WERI-Rb-1 (cell line): ENCODE measurements at regions not wholly inside any gene's neighbourhood (a gene's known extent, or its start where the extent isn't known, plus 50 kb on each side); places are given as distances from the start of the nearest gene placed in this dataset.

Experiments used
- DNase-seq: peaks from one replicate; pipeline ENCODE4 v3.0.0-alpha.2; 2020
- H3K27ac ChIP-seq: fragments of 250-450 bp; sonication (Bioruptor Pico); 2 replicates; pipeline ENCODE4 v1.5.1; 2020; ENCODE audit warnings: mild to moderate bottlenecking, moderate library complexity
- H3K27me3 ChIP-seq: fragments of 250-450 bp; sonication (Bioruptor Pico); 2 replicates; pipeline ENCODE4 v1.5.1; 2021; ENCODE audit warnings: mild to moderate bottlenecking, low read depth, moderate library complexity; ENCODE audit not compliant: insufficient read depth, severe bottlenecking
- H3K36me3 ChIP-seq: fragments of 250-450 bp; sonication (Bioruptor Pico); 2 replicates; pipeline ENCODE4 v1.5.1; 2020; ENCODE audit warnings: mild to moderate bottlenecking, moderate library complexity
- H3K4me3 ChIP-seq: 2 replicates; pipeline ENCODE4 v1.5.1; 2011; ENCODE audit warnings: low read depth, mild to moderate bottlenecking, control low read depth, low read length
- H3K9me3 ChIP-seq: fragments of 250-450 bp; sonication (Bioruptor Pico); 2 replicates; pipeline ENCODE4 v1.5.1; 2021; ENCODE audit warnings: mild to moderate bottlenecking, moderate library complexity; ENCODE audit not compliant: severe bottlenecking
- TF ChIP-seq, protein P1 (sequence below): IDR thresholded peaks from 2 replicates; pipeline ENCODE4 v1.5.1; 2011; ENCODE audit warnings: low read depth, mild to moderate bottlenecking, control low read depth, inconsistent platforms, low read length

DNA sequence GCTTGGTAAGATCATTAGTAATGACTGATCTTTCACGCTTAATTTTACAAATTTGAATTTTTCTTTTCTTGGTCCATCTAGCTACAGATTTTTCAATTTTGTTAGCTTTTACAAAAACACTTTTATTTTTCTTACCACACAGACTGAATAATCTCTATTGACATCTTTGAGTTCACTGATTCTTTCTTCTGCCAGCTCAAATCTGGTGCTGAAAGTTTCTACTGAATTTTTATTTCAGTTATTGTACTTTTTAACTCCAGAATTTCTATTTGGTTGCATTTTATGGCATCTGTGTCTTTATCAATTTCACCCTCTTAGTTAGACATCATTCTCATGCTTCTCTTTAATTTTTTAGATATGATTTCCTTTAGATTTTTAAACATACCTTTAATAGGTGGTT is 584.7 kb downstream of the LMO4 start:
- TF ChIP-seq, protein P1, sequence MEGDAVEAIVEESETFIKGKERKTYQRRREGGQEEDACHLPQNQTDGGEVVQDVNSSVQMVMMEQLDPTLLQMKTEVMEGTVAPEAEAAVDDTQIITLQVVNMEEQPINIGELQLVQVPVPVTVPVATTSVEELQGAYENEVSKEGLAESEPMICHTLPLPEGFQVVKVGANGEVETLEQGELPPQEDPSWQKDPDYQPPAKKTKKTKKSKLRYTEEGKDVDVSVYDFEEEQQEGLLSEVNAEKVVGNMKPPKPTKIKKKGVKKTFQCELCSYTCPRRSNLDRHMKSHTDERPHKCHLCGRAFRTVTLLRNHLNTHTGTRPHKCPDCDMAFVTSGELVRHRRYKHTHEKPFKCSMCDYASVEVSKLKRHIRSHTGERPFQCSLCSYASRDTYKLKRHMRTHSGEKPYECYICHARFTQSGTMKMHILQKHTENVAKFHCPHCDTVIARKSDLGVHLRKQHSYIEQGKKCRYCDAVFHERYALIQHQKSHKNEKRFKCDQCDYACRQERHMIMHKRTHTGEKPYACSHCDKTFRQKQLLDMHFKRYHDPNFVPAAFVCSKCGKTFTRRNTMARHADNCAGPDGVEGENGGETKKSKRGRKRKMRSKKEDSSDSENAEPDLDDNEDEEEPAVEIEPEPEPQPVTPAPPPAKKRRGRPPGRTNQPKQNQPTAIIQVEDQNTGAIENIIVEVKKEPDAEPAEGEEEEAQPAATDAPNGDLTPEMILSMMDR, result no peak
- H3K9me3 ChIP-seq, result peaks cover 8% of the 10 kb centered on the region
- H3K27me3 ChIP-seq, result no peaks in the 10 kb centered on the region
- no peak overlapping the region for H3K4me3 ChIP-seq
- DNase-seq, result no peak
- H3K27ac ChIP-seq, result no peak overlapping the region
- no peaks in the 10 kb centered on the region for H3K36me3 ChIP-seq

DNA sequence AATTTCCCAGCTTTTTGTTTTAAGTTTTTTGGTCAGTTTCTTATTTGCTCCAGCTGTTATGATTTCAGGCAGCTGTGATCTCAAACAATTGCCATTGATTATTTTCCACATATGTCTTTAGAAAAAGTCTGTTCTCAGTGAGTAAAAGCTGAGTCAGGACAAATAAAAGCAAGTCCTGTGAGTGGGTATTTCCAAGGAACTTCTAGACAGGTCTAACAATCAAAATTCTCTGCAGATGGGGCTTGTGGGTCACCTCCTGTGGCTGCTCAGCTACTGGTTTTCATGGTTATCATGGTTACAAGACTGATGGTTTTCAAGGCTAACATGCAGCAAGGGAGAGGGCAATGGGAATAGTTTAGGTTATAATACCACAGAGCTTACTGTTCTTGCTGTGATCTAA is 585.7 kb downstream of the LMO4 start:
- TF ChIP-seq, protein P1, result no peak
- Histone ChIP-seq H3K27me3 (no peaks in the 10 kb centered on the region), H3K4me3 (no peak overlapping the region), H3K27ac (no peak overlapping the region), H3K36me3 (no peaks in the 10 kb centered on the region), H3K9me3 (peaks cover 8% of the 10 kb centered on the region)
- no peak for DNase-seq

DNA sequence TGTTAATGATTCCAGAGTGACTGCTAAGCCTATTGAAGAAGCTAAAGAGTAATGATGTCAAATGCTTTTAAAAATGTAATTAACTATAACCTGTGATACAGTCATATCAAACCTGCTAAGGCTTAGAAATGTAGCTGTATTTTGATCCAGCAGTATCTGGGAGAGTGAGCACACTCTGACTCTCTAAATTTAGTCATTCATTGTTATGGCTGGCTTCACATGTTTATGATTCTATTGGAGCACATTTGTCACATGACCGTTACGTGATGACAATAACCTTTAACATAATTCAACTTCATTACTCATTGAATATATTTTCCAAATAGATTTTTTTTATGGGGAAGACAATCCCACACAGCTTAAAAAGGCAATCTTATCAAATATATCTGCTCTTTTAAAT is 587.1 kb downstream of the LMO4 start:
- Histone ChIP-seq H3K27me3 (no peaks in the 10 kb centered on the region), H3K9me3 (peaks cover 8% of the 10 kb centered on the region), H3K4me3 (no peak overlapping the region), H3K36me3 (no peaks in the 10 kb centered on the region), H3K27ac (no peak overlapping the region)
- TF ChIP-seq, protein P1, result no peak
- DNase-seq, result no peak

DNA sequence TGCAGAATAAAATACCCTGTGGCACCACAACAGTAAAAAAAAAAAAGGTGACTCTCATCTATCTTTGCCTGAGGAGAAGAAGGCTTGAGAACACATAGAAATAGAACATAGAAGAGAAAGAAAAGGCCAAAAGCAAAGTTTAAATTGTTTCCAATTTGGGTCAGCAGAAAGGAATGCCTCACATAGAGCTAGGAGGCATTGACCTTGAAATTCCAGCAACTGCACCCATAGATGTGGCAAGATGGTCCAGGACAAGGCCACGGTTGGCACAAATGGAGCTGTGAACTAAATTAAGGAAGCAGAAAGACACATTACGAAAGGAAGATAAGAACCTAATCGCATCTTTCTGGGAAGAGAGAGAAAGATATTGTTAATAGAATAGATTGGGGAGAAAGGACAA is 588.3 kb downstream of the LMO4 start:
- no peak overlapping the region for H3K4me3 ChIP-seq
- no peak for DNase-seq
- H3K36me3 ChIP-seq, result no peaks in the 10 kb centered on the region
- peaks cover 8% of the 10 kb centered on the region for H3K9me3 ChIP-seq
- no peak overlapping the region for H3K27ac ChIP-seq
- H3K27me3 ChIP-seq, result no peaks in the 10 kb centered on the region
- TF ChIP-seq, protein P1, result no peak

DNA sequence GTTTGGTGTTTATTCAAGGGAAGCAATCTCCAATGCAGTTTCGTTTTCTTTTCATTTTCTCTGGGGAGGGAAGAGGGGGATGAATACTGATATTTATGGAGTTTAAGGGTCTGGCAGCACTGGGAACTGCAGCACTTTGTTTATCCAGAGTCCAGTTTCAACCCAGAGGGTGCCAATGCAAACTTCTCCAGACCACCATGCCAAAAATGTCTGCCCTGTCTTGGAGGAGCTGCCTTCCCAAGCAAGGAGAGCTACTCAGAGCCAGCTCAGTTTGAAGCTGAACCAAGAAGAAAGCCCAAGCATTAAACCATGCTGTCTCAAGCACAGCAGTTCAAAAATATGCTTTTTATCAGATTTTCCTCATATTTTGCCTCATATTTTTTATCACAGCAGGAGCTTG is 589.7 kb downstream of the LMO4 start:
- Histone ChIP-seq H3K27ac (no peak overlapping the region), H3K9me3 (peaks cover 3% of the 10 kb centered on the region), H3K27me3 (no peaks in the 10 kb centered on the region), H3K4me3 (no peak overlapping the region), H3K36me3 (no peaks in the 10 kb centered on the region)
- no peak for DNase-seq
- TF ChIP-seq, protein P1, result no peak

DNA sequence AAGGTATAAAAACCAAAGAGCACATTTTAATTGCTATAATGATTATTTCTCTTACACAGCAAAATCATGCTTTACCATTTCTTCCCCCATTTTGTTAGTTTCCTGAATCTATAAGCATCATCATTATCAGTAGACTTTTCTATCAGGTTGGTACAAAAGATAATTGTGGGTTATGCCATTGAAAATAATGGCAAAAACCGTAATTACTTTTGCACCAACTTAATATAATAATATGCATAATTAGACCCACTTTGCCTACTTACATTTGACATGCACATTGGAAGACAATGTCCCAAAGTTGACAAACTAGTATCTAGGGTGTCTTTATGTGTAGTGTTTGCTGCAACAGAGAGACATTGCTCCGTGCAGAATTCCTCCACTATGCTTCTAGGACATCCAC is 594.2 kb downstream of the LMO4 start:
- Histone ChIP-seq H3K27ac (no peak overlapping the region), H3K27me3 (no peaks in the 10 kb centered on the region), H3K4me3 (no peak overlapping the region), H3K9me3 (no peaks in the 10 kb centered on the region), H3K36me3 (no peaks in the 10 kb centered on the region)
- TF ChIP-seq, protein P1, result no peak
- DNase-seq, result no peak
